ENCODE measurements at regions not wholly inside any gene's neighbourhood (a gene's known extent, or its start where the extent isn't known, plus 50 kb on each side); places are given as distances from the start of the nearest gene placed in this dataset.

- BruUV-seq (replicated peaks), result no TSS peak
- H3K79me2 ChIP-seq (ENCODE audit: control insufficient read depth, insufficient read depth, low read length), result no peaks in the 10 kb centered on the region
- H3K9me1 ChIP-seq (ENCODE audit: control insufficient read depth, insufficient read depth, low read length), result no peaks in the 10 kb centered on the region
- POLR2A ChIA-PET, result no interaction called here
- 0% methylated on average over 2 of the region's 2 CpGs for WGBS (ENCODE audit: insufficient coverage, low coverage, missing lambda C conversion rate)
- DNase-seq (ENCODE audit: extremely low read depth in 1 of 4, low spot score in 3 of 4) (no peak), FAIRE-seq (no peak), ATAC-seq (no peak)
- no peak overlapping the region for H3K4me3 ChIP-seq
- H3K27ac ChIP-seq (ENCODE audit: extremely low read depth, low read depth, low read length), result no peak overlapping the region
- no peak overlapping the region for H2AFZ ChIP-seq (ENCODE audit: low read depth, low read length)
- H3K36me3 ChIP-seq (ENCODE audit: control insufficient read depth, insufficient read depth, low read length), result no peaks in the 10 kb centered on the region
- TF ChIP-seq MYC (IDR thresholded peaks at IDR 0.05; ENCODE audit: low read depth, low read length) (no peak), MYC (CRISPR knock-in tag; IDR thresholded peaks at IDR 0.05; ENCODE audit: borderline replicate concordance, low read depth) (no peak), CHD4 (IDR thresholded peaks at IDR 0.05; ENCODE audit: insufficient read depth, insufficient replicate concordance, low read depth, low read length, poor library complexity, severe bottlenecking) (no peak), ZBTB1 (CRISPR knock-in tag; IDR thresholded peaks at IDR 0.05; ENCODE audit: borderline replicate concordance, low read depth) (no peak)
- no peaks in the 10 kb centered on the region for H3K9me3 ChIP-seq (replicated peaks; ENCODE audit: control insufficient read depth, insufficient read depth, low read depth, low read length)
- no peaks in the 10 kb centered on the region for H3K27me3 ChIP-seq (ENCODE audit: control insufficient read depth in 2 of 2, insufficient read depth in 2 of 2, low read length in 2 of 2)
- H3K4me2 ChIP-seq (ENCODE audit: insufficient read depth, low read length), result no peak overlapping the region
- H3K9ac ChIP-seq (ENCODE audit: insufficient read depth in 1 of 2, low read depth in 2 of 2, low read length in 2 of 2), result no peak overlapping the region
- CTCF ChIA-PET (ENCODE audit: low intra/inter-chr PET ratio), result no interaction called here
- H3K4me1 ChIP-seq (replicated peaks in 1 of 2; ENCODE audit: control insufficient read depth in 2 of 2, insufficient read depth in 2 of 2, low read length in 2 of 2), result no peaks in the 10 kb centered on the region
- H4K20me1 ChIP-seq (replicated peaks; ENCODE audit: control insufficient read depth, insufficient read depth, low read length), result no peaks in the 10 kb centered on the region
- intact Hi-C loops (cut with micrococcal nuclease) (no loop called here), in situ Hi-C loops (cut with MboI) (no loop called here)
These were observed 184.2 kb downstream of the OSR1 start for GRCh38 chr2:19174176-19174575.

- Histone ChIP-seq H3K79me2 (ENCODE audit: control insufficient read depth, insufficient read depth, low read length) (no peaks in the 10 kb centered on the region), H3K27me3 (ENCODE audit: control insufficient read depth in 2 of 2, insufficient read depth in 2 of 2, low read length in 2 of 2) (no peaks in the 10 kb centered on the region), H3K9ac (ENCODE audit: insufficient read depth in 1 of 2, low read depth in 2 of 2, low read length in 2 of 2) (no peak overlapping the region), H3K36me3 (ENCODE audit: control insufficient read depth, insufficient read depth, low read length) (no peaks in the 10 kb centered on the region), H4K20me1 (replicated peaks; ENCODE audit: control insufficient read depth, insufficient read depth, low read length) (no peaks in the 10 kb centered on the region), H3K9me1 (ENCODE audit: control insufficient read depth, insufficient read depth, low read length) (no peaks in the 10 kb centered on the region), H3K27ac (ENCODE audit: extremely low read depth, low read depth, low read length) (no peak overlapping the region), H3K4me2 (ENCODE audit: insufficient read depth, low read length) (no peak overlapping the region), H2AFZ (ENCODE audit: low read depth, low read length) (no peak overlapping the region), H3K9me3 (replicated peaks; ENCODE audit: control insufficient read depth, insufficient read depth, low read depth, low read length) (no peaks in the 10 kb centered on the region), H3K4me1 (replicated peaks in 1 of 2; ENCODE audit: control insufficient read depth in 2 of 2, insufficient read depth in 2 of 2, low read length in 2 of 2) (no peaks in the 10 kb centered on the region), H3K4me3 (no peak overlapping the region)
- ChIA-PET POLR2A (no interaction called here), CTCF (ENCODE audit: low intra/inter-chr PET ratio) (no interaction called here)
- TF ChIP-seq HNRNPLL (IDR thresholded peaks at IDR 0.05; ENCODE audit: low read depth, low read length, poor library complexity, severe bottlenecking) (no peak), PHF21A (IDR thresholded peaks at IDR 0.05; ENCODE audit: borderline replicate concordance, low read depth) (no peak), SLC30A9 (CRISPR knock-in tag; IDR thresholded peaks at IDR 0.05) (no peak), ZSCAN29 (IDR thresholded peaks at IDR 0.05) (no peak), JUN (IDR thresholded peaks at IDR 0.05; ENCODE audit: borderline replicate concordance, low read depth, low read length) (no peak), JUN (CRISPR knock-in tag; IDR thresholded peaks at IDR 0.05; ENCODE audit: borderline replicate concordance) (no peak), MTF1 (CRISPR knock-in tag; IDR thresholded peaks at IDR 0.05; ENCODE audit: borderline replicate concordance) (no peak), PHF20 (IDR thresholded peaks at IDR 0.05; ENCODE audit: partially characterized antibody) (no peak), ZNF57 (CRISPR knock-in tag; IDR thresholded peaks at IDR 0.05) (no peak), GTF2A2 (tag; IDR thresholded peaks at IDR 0.05) (no peak), MTA3 (IDR thresholded peaks at IDR 0.05; ENCODE audit: borderline replicate concordance) (no peak), ELF4 (CRISPR knock-in tag; IDR thresholded peaks at IDR 0.05) (no peak), DIDO1 (tag; IDR thresholded peaks at IDR 0.05; ENCODE audit: low read depth) (no peak), SREBF1 (IDR thresholded peaks at IDR 0.05; ENCODE audit: borderline replicate concordance, low read depth, low read length) (no peak)
- intact Hi-C loops (cut with micrococcal nuclease) (no loop called here), in situ Hi-C loops (cut with MboI) (no loop called here)
- no peak for FAIRE-seq
- WGBS (ENCODE audit: insufficient coverage, low coverage, missing lambda C conversion rate), result 0% methylated on average over 1 of the region's 1 CpG
- no peak for DNase-seq (ENCODE audit: extremely low read depth in 1 of 4, low spot score in 3 of 4)
- no peak for ATAC-seq
- BruUV-seq (replicated peaks), result no TSS peak
These were observed 187.0 kb downstream of the OSR1 start for GRCh38 chr2:19171409-19171808.
